BE2C (cell line): ENCODE measurements at regions not wholly inside any gene's neighbourhood (a gene's known extent, or its start where the extent isn't known, plus 50 kb on each side); places are given as distances from the start of the nearest gene placed in this dataset.

ENCODE experiments used
- DNase-seq: peaks from one replicate; pipeline ENCODE4 v3.0.0-alpha.2; 2020
- H3K27me3 ChIP-seq: fragments of 250-450 bp; sonication (Bioruptor Pico); 2 replicates; pipeline ENCODE4 v1.5.1; 2020; ENCODE audit warnings: mild to moderate bottlenecking
- H3K36me3 ChIP-seq: fragments of 250-450 bp; sonication (Bioruptor Pico); 2 replicates; pipeline ENCODE4 v1.5.1; 2020; ENCODE audit warnings: mild to moderate bottlenecking
- H3K4me1 ChIP-seq: fragments of 250-450 bp; sonication (Bioruptor Pico); 2 replicates; pipeline ENCODE4 v1.5.1; 2020
- H3K4me3 ChIP-seq: 2 replicates; pipeline ENCODE4 v1.5.1; 2011; ENCODE audit warnings: low read depth, low read length
- H3K9me3 ChIP-seq: fragments of 250-450 bp; sonication (Bioruptor Pico); 2 replicates; pipeline ENCODE4 v1.5.1; 2020
- CTCF ChIP-seq: IDR thresholded peaks from 2 replicates; pipeline ENCODE4 v1.5.1; 2012; ENCODE audit warnings: mild to moderate bottlenecking, low read depth, low read length

GRCh38 chr2:138237667-138238384 is 263.7 kb upstream of the SPOPL start:
- H3K9me3 ChIP-seq, result no peaks in the 10 kb centered on the region
- H3K36me3 ChIP-seq, result no peaks in the 10 kb centered on the region
- H3K27me3 ChIP-seq, result no peaks in the 10 kb centered on the region
- no peak overlapping the region for H3K4me3 ChIP-seq
- no peaks in the 10 kb centered on the region for H3K4me1 ChIP-seq
- no peak for TF ChIP-seq CTCF
- no peak for DNase-seq

GRCh38 chr2:138238908-138239307 is 262.7 kb upstream of the SPOPL start:
- H3K9me3 ChIP-seq, result no peaks in the 10 kb centered on the region
- DNase-seq, result no peak
- H3K4me1 ChIP-seq, result no peaks in the 10 kb centered on the region
- H3K4me3 ChIP-seq, result no peak overlapping the region
- H3K27me3 ChIP-seq, result no peaks in the 10 kb centered on the region
- no peak for TF ChIP-seq CTCF
- no peaks in the 10 kb centered on the region for H3K36me3 ChIP-seq

GRCh38 chr2:138239902-138240491 is 261.6 kb upstream of the SPOPL start:
- TF ChIP-seq CTCF, result no peak
- DNase-seq, result no peak
- H3K36me3 ChIP-seq, result no peaks in the 10 kb centered on the region
- no peaks in the 10 kb centered on the region for H3K9me3 ChIP-seq
- no peaks in the 10 kb centered on the region for H3K4me1 ChIP-seq
- no peaks in the 10 kb centered on the region for H3K27me3 ChIP-seq
- no peak overlapping the region for H3K4me3 ChIP-seq

- Histone ChIP-seq H3K4me1 (no peaks in the 10 kb centered on the region), H3K9me3 (no peaks in the 10 kb centered on the region), H3K27me3 (no peaks in the 10 kb centered on the region), H3K4me3 (no peak overlapping the region), H3K36me3 (no peaks in the 10 kb centered on the region)
- DNase-seq, result no peak
- no peak for TF ChIP-seq CTCF
These were observed 258.2 kb upstream of the SPOPL start for GRCh38 chr2:138243372-138243771.

GRCh38 chr2:138244501-138244925 is 257.1 kb upstream of the SPOPL start:
- Histone ChIP-seq H3K36me3 (no peaks in the 10 kb centered on the region), H3K4me1 (no peaks in the 10 kb centered on the region), H3K9me3 (no peaks in the 10 kb centered on the region), H3K27me3 (no peaks in the 10 kb centered on the region), H3K4me3 (no peak overlapping the region)
- TF ChIP-seq CTCF, result no peak
- DNase-seq, result no peak

GRCh38 chr2:138245310-138245709 is 256.3 kb upstream of the SPOPL start:
- no peak for DNase-seq
- no peaks in the 10 kb centered on the region for H3K9me3 ChIP-seq
- no peaks in the 10 kb centered on the region for H3K36me3 ChIP-seq
- H3K4me3 ChIP-seq, result no peak overlapping the region
- TF ChIP-seq CTCF, result no peak
- no peaks in the 10 kb centered on the region for H3K4me1 ChIP-seq
- H3K27me3 ChIP-seq, result no peaks in the 10 kb centered on the region
